DMS153 (cell line): ENCODE measurements at regions not wholly inside any gene's neighbourhood (a gene's known extent, or its start where the extent isn't known, plus 50 kb on each side); places are given as distances from the start of the nearest gene placed in this dataset.
A peak's percentile ranks its signal among the peaks of the same experiment; 100 is the strongest.

Experiments used
- DNase-seq: peaks from one replicate; lab custom pipeline; 2025; lab: John Stamatoyannopoulos, UW

DNA sequence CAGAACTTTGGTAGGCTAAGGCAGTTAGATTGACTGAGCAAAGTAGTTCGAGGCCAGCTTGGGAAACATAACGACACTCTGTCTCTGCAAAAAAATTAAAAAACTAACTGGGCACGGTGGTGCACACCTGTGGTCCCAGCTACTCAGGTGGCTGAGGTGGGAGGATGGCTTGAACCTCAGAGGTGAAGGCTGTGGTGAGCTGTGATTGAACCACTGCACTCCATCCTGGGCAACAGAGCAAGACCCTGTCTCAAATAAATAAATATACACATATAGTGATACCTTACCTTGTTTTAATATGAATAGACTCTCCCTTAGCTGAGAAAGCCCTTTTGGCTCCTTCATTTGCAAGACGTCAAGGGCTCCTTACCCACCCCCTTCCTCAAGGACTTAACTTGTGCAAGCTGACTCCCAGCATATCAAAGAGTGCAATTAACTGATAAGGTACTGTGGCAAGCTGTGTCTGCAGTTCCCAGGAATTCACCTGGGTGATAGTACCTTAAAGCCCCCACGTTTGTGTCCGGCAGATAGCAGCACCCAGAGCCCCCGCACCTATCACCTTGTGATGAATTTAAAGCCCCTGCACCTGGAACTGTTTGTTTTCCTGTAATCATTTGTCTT is 655.6 kb upstream of the GALNTL6 start:
- no peak for DNase-seq

DNA sequence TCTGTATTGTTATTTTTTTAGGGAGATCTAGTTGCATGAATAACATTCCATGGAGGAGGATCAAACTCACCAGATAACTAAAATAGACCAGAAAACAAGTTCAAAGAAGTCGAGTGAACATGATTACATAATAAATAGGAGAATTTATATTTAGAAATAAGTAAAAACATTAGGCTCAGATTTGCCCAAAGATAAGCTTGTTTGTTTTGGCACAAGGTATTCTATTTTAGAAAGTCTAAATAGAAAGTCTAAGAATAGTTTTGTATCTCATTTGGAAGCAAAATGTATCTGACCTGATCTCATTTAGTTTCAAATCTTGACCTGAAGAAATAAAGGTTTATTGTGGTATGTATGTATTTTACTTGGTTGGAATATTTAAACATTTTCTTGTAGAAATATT is 670.6 kb upstream of the GALNTL6 start:
- no peak for DNase-seq

DNA sequence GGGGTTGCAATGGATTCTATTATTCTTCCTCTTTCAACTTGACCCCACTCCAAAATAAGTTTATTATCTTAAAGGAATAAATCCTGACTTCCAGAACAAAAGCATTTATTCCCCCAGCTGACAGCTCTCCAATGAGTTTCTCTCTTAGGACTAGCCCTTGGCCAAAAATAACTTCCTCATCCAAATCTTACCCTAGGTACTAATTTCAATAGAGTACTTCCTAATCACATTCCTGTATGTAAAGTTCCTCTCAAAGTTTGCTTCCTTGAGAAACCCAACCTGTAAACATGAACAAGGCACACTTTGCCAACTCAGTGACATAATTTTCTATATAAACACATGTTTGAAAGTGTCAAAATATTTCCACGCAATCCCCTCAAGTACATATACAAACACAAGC is 671.2 kb upstream of the GALNTL6 start:
- DNase-seq = no peak

DNA sequence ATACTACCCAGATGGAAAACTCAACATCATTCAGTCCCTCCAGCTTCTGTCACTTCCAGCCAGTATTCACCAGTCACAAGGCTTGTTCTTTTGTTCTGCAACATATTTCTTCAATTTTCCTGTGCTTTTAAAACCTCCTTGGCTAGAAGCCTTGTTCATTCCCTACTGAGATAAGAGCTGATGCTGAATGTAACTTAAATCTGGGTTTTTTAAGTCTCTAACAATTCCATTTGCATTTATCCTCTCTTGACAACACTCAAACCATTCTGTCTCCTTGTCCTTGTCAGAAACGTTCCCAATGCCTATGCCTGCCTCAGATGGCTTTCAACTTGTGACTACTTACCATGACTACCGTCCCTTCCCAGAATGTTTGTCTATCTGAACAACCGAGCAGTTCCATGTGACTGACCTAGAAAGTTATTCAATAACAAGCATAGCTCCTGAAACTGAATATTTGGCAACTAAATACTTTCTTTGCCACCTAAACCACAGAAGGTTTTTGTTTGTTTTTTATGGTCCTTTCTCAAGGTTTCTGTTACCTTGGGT is 682.9 kb upstream of the GALNTL6 start:
- DNase-seq = no peak

DNA sequence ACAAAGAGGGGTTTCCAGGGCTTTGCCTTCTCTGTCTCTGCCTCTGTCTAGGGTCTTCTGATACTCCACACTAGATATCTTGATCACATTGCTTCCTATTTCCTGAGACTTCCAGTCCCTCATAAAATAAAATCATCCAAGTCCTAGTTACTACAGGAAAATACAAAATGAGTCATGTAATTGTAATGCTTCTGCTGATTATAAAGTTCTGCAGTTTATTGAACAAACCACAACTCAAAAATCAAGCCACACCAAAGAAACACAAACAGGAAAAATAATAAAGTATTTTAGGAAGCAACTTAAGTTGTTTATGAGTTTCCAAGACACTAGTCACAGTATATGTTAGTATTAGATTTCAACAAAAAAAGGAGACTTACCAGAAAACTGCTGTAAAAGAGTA is 695.1 kb upstream of the GALNTL6 start:
- DNase-seq = no peak

DNA sequence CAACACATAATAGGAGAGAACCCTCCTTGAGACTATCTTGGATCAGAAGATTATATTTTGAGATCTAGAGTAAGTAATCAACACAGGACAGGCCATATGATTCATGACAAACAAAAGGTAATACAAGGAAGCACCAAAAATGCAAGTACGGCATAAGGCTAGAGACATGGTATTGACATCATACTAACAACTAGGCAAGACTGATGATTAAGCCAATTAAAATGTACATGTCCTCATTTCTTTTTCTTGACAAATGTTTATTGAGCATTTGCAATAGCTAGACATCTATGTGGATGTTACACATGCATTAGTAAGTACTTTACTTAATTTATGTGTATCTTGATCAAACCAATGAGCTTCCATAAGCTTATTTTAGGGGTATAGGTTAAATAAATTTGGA is 695.7 kb upstream of the GALNTL6 start:
- DNase-seq = no peak

DNA sequence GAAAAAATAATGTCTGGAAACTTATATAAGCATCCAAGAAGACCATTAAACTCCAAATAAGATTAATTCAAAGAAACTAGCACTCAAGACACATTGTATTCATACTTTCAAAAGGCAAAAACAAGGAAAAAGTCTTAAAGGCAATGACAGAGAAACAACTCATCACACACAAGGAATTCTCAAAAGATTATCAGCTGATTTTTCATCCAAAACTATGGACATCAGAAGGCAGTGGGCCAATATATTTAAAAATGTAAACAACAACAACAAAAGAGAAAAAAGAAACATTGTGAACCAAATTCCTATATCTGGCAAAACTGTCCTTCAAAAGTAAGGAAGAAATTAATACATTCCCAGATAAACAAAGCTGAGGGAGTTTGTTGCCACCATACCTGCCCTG is 711.4 kb upstream of the GALNTL6 start:
- DNase-seq = no peak

DNA sequence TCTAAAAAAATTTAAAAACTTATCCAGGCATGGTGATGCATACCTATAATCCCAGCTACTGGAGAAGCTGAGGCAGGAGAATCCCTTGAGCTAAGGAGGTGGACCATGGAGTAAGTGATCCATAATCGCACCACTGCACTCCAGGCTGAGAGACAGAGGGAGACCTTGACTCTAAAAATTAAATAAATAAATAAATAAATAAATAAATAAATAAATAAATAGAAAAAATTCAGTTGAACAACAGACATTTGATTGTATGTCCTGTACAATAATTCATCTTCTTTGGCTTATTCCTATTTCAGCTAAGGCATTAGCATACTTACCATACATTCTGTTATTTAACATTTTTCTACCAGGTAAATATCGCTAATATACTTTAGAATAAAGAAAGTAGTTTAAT is 726.1 kb upstream of the GALNTL6 start:
- no peak for DNase-seq

DNA sequence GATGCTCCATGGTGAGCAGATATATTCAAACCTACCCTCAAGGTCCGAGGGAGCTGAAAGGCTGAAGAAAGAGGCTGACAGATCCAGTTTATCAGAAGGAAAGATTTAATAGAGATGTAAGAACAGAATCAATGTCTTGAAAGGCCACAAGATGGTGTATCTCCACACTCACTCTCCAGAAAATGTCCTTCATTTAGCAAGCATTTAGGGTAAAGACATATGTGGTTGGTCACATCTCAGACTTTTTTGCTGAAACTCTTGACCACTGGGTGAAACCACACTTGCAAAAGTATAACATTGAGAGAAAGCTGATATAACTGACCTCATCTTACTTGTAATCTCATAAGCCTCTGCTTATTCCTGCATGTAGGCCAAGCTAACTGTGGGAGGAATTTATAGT is 745.8 kb upstream of the GALNTL6 start:
- no peak for DNase-seq

DNA sequence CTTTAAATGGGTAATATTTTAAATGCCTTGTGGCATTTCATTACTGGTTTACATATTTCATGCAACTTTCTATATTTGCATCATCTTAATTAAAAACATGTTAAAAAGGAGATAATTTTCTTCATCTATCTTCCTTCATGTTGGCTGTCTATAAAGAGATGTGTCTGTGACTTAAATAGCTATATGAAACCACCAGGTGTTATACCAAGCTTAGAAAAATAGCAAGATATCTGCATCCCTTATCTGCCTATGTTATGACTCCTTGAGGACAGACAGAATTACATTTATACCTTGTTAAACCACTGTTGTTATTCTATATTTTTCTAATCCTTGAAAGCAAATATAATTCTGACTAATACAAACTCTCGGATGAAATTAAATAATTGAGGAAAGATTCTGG is 763.8 kb upstream of the GALNTL6 start:
- DNase-seq = no peak

DNA sequence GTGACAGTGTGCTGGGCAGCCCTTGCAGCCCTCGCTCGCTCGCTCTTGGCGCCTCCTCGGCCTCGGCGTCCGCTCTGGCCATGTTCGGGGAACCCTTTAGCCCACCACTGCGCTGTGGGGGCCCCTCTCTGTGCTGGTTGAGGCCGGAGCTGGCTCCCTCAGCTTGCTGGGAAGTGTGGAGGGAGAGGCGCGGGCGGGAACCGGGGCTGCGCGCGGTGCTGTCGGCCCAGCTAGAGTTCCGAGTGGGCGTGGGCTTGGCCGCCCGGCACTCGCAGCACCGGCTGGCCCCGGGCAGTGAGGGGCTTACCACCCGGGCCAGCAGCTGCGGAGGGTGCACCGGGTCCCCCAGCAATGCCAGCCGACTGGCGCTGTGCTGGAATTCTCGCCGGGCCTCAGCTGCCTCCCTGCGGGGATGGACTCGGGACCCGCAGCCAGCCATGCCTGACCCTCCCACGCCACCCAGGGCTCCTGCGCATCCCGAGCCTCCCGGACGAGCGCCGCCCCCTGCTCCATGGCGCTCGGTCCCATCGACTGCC is 770.1 kb upstream of the GALNTL6 start:
- DNase-seq = no peak

DNA sequence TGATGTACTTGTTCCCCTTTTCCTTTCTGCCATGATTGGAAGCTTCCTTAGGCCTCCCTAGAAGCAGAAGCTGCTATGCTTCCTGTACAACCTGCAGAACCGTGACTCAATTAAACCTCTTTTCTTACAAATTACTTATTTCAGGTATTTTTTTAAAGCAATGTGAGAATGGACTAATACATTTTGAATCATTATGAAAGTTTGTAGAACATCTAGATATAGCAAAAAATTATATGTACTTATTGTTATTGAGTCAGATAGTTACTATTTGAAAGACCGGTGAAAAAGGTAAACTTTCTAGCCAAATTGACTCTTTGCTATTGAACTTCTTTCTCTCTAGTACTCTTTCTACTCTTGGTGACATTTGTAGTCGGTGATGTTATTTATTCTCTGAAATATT is 777.3 kb upstream of the GALNTL6 start:
- no peak for DNase-seq

DNA sequence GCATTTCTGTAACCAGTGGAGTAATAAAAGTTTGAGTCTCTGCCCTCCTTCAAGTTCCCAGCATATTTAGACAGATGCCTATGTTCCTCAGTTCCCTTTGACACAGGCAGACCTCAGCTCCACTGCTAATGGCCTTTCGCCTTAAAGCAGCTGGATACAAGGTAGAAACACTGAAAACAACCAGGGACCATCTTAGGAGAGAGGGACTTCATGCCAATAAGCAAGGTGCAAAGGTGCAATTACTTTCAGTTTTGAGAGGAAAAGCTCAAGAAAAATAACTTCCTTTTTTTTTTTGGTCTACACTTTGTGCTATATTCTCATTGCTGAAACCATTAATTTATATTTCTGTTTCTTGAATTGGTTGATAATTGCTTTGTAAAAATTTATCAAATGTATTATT is 781.9 kb upstream of the GALNTL6 start:
- DNase-seq = no peak

DNA sequence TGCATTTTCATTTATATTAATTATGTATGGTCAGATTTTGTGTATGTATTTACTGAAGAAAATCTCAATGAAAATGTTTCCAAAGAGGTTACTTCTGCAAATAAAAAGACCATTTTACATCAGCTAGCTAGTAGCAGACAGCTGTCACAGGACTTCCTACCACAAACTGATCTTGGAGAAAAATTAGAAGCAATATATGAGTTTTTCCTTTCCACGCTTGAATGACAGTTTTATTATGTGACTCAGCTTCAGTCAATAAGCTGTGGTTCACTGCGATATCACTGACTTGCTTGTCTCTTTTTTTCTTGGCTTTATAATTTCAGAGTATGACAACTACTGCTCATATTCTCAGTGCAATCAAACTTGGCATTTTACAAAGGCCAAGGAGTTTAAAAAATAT is 787.4 kb upstream of the GALNTL6 start:
- DNase-seq = no peak

DNA sequence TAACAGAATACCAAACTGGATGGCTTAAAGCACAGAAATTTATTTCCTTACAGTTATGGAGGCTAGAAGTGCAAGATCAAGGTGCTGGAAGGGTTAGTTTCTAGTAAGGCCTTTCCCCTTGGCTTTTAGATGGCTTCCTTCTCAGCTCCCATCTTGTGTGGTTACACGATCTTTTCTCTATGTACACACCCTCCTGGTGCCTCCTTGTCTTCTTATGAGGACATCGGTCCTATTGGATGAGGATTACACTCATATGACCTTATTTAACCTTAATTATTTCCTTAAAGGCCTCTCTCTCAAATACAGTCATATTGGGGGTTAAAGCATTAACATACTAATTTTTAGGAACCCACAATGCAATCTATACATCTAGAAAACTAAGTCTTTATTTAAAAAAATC is 787.9 kb upstream of the GALNTL6 start:
- no peak for DNase-seq

DNA sequence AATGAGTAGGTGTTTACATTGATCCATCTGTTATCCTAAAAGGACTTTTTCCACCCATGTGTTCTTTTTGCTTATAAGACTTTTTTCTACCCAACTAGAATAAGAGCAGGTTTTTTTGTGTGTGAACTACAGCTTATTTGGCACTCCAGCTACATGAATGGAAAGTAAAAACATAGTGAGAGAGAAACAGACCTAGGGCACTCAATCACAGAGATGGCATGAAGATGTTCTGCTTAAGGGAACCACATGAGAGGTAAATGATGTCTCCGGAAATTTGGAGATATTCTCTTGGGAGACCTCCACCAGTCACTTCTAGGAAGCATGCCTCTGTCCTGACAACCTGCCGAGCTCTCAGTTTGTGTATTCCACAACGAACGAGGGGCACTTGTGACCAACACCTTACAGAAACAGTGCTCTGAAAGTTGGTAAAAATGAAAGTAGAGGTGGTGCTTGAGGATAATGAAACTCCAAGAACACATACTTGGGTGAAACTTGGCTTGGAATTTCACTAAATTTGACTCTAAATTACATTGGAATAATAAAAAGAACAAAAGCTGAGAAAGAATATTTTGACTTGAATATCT is 788.4 kb upstream of the GALNTL6 start:
- no peak for DNase-seq

DNA sequence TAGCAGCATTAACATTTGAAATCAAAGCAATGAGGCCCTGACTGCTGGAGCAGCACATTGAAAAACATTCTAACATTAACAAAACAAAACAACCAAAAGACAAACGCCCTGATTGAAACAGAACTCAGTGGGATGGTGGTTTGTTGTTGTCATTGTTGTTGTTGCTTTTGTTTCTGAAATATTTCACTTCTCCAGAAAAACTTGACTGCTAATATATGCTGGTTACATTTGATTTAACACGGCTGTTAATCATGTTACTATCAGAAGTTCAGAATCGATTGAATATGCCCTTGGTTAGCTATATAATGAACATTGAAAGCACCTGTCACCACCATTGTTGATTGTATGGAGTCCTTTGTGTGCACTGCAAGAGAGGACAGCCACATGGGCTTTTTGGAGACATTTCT is 790.4 kb upstream of the GALNTL6 start:
- no peak for DNase-seq

DNA sequence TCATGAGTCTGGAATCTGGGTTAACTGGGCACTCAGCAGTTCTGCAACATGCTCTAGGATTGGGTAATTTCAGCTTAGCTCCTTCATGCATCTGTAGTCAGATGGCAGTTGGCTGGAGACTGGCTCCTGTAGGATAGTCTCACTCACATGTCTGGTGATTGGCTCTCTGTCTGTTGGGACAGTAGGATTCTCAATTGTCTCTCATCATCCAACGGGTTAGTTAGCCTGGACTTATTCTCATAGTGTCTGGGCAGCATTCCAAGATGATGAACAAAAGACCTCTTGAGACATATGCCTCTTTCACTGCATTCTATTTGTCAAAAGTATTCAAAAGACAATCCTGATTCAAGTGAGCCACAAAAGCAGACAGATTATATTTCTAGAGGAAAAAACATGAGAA is 795.6 kb upstream of the GALNTL6 start:
- no peak for DNase-seq

DNA sequence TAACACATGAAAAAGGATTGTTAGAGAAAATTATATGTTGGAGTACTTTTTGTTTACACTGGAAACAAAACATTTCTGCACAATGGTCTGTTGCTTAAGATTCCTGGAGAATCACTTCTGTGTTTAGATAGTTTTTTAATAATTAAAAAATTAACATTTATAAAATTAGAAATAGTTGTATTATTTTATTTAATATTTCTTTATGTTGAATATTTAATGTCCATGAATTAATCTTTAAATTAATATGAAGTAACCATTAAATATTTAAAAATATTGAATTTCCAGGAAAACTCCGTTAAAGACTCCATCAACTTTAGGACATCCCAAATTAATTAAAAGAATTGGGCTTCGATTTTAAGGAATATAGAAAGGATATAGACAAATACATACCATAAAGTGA is 797.1 kb upstream of the GALNTL6 start:
- no peak for DNase-seq

DNA sequence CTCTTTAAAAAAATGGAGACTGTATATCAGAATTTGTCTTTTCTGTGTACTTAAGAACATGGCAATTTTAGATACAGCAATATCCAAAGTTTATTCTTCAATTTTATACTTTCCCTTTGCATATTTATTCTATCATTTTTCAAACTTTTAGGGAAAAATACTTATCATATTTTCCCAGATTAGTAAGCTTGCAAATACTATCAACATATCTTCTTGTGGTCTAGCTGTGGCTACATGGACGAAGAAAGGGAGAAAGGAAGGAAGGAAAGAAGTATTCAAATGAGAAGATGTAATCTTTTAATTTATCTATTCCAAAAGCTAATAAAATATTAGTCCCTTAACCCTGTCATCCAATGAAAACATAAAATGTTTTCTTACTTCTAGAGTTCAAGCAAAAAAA is 797.8 kb upstream of the GALNTL6 start:
- no peak for DNase-seq

DNA sequence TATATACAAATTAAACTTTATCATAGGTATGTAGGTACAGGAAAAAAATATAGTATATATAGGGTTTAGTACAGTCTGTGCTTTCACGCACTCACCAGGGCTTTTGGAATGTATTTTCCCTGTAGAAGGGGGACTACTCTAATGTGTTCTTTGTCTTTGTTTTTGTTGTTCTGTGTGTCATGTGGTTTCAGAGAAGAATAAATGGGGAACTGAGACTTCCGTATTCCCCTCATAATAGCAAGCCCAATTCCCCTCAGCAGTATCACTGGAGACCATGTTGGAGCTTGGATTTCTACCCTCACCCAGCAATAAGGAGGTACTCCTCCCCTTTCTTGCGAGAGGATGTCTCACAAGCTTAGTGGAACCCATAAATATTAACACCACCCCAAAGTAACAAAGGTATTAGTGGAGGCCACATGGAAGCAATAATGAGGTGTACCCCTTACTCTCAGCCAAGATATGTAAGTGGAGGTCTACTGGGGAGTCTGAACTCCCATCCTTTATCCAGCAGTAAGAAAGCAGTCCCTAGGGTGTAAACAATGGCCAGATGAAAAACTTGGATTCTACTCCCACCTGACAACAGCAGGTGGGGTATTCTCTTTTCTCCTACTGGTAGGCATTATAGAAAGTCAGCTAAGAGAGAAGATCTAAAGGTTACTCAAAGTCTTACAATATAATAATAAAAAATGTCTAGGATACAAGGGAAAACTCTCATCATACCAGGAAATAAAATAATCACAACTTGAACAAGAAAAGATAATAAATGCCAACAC is 805.4 kb upstream of the GALNTL6 start:
- no peak for DNase-seq

DNA sequence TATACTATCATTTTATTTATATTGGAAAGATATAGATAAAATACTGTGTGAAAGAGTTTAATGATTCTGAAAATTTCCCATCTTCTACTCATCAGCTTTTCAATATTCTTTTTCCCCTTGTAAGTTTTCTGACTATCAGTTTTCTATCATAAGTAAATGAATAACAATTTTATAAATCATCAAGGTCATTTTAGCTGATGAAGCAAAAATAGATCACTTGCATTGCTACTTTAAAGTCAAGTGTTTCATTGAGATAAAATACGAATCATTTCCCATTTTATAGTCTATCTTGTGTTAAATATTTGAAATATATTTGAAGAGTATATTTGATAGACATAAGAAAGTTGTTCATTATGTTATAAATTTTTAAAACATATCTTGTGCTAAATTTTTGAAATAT is 811.0 kb upstream of the GALNTL6 start:
- no peak for DNase-seq

DNA sequence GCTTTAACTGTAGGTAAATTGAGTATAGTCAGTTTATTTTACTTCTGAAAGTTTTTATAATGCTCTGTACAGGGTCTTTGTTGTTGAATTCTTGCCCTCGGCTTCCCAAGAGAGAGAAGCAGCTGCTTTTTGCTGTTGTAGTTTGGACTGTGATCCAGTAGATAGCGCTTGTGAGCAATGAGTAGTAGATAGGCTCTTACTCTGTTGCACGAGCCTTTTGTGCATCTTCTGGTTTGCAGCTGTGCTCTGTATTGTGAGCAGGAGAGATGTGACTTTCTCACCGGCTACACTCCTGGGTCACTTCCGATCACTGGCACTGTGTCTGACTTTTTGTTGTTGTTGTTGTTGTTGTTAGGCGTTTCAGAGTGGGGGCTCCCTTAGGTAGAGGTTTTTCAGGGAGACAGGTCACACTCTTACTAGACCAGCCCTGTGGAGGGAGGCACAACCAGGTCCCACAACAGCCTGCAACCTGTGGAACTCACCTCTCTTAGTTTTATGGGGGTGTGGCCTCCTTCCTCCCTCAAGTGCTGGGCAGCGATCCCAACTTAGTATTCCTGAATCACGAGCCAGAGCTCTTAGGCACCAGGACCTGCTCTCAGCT is 822.1 kb upstream of the GALNTL6 start:
- DNase-seq = peak; percentile 1
